ENCODE measurements at regions not wholly inside any gene's neighbourhood (a gene's known extent, or its start where the extent isn't known, plus 50 kb on each side); places are given as distances from the start of the nearest gene placed in this dataset.

GRCh38 chr19:28977826-28978225, 235.1 kb downstream of the UQCRFS1 start:
- no peak for DNase-seq (ENCODE audit: low spot score)

- no peak for DNase-seq (ENCODE audit: low spot score)
Observed at GRCh38 chr19:28972058-28972852, 240.7 kb downstream of the UQCRFS1 start.

DNA sequence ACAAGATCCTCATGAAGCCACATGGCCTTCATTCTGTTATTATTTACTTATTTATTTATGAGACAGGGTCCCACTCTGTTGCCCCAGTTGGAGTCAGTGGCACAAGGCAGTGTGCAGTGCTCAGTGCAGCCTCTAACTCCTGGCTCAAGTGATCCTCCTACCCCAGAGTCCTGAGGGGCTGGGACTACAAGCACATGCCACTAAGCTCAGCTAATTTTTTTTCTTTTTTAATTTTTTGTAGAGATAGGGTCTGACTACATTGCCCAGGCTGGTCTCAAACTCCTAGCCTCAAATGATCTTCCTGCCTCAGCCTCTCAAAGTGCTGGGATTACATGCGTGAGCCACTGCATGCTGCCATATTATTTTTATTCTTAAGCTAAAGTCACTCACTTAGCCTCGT, 241.4 kb downstream of the UQCRFS1 start:
- DNase-seq (ENCODE audit: low spot score): no peak

DNA sequence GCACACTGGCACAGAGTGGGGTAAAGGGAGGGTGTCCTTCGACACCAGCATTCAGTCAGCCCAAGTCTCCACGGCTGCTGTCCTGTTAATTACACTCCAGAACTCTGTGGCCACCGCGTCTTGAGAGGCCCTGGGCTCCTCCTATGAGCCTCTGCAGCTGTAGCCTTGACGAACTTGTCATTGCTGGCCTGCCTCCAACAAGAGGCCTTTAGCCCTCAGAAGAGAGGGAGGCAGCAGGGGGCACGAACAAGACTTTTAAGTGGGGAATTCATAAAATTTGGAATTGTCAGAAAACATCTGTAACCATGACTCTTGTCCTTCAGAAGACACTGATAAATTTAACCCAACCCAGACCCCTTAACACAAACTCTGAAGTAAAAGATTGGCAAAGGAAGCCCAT, 241.9 kb downstream of the UQCRFS1 start:
- DNase-seq (ENCODE audit: low spot score): no peak

DNA sequence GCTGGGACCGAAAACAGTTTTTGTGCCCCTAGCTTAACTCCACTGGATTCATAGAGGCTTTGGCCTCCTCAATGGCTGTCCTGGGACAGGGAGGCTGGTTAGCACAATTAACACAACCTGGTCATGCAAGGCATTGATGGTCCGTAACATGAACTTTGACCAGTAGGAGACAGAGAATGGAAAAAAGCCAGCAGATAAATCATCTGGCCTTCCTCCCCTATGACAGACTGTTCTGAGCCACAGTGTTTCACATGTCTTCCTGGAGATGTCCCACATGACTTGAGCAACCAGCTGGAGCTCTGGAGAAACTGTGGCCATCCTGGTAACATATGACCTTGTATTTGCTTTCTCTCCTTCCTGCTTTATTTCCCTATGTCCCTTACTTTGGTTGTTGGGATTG, 244.2 kb downstream of the UQCRFS1 start:
- DNase-seq (ENCODE audit: low spot score): no peak

- DNase-seq (ENCODE audit: low spot score): no peak
Observed at GRCh38 chr19:28966737-28967399, 246.1 kb downstream of the UQCRFS1 start.

- no peak for DNase-seq (ENCODE audit: low spot score)
Observed at GRCh38 chr19:28964500-28964899, 248.5 kb downstream of the UQCRFS1 start.

DNA sequence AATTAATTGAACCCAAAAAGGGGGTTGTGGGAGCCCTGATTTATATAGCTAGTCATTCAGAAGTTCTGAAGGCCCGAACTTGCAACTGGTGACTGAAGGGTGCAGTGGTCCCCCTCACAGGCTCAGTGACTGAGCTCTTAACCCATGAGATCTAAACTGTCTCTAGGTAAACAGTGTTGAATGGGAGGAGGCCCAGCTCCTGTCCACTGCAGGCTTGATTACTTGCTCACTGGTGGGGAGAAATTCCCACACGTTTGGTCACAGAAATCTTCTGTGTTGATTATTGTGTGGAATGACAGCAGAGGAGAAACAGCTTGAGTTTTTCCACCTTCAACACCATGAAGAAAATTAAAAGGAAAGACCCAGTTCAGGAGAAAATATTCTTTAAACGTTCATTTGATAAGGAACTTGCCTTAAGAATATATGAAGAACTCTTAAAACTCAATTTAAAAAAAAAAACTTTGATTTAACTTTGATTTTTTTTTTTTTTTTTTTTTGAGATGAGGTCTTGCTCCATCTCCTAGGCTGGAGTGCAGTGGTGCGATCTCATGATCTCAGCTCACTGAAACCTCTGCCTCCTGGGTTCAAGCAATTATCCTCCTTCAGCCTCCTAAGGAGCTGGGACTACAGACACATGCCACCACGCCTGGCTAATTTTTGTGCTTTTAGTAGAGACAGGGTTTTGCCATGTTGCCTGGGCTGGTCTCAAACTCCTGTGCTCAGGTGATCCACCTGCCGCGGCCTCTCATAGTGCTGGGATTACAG, 249.3 kb downstream of the UQCRFS1 start:
- no peak for DNase-seq (ENCODE audit: low spot score)

GRCh38 chr19:28961772-28962500, 251.0 kb downstream of the UQCRFS1 start:
- no peak for DNase-seq (ENCODE audit: low spot score)

DNA sequence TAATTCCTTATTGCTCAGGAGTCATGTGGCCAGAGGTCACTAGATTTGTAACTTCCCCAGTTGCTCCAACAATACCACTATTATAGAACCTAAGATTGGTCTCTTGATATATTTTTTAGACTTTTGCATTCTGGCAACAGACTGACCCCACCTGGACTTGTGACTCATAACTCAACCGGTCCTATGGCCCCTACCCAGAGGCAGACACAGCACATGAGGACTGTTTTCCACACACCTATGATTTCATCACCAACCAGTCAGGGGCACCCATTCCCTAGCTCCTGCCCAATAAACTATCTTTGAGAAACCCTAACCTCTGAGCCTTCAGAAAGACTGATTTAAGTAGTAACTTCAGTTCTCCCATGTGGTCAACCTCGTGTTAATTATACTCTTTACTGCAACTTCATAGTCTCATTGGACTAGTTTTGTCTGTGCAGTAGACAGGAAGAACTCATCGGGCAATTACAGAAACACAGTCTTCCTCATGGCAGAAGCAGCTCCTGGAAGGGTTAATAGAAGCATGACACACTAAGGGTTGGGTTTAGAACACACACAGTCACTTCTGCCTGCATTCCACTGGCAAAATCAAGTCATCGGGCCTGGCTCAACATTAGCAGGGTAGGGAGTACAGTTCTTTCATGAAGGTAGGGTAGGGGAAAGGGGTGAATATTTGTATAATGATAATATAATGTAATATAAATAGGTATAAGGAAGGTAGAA, 251.8 kb downstream of the UQCRFS1 start:
- no peak for DNase-seq (ENCODE audit: low spot score)

DNA sequence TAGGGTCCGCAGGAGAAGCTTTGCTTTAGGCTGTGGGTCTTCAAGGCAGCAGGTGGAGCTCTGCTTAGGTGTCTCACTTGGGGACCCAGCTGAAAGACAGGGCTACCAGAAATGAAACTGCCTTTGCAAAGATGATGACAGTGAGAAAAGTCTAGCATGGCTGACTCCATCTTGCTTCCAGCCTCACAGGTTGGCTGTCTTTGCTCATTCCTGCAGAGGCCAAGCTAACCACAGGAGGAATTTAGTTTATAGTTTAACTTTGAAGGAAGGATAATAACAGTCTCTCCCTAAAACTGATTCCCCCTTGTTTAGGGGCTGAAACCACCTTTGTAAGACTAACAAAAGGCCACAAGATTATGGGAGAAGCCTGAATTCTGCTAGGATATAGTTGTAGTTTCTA, 252.4 kb downstream of the UQCRFS1 start:
- DNase-seq (ENCODE audit: low spot score): no peak

DNA sequence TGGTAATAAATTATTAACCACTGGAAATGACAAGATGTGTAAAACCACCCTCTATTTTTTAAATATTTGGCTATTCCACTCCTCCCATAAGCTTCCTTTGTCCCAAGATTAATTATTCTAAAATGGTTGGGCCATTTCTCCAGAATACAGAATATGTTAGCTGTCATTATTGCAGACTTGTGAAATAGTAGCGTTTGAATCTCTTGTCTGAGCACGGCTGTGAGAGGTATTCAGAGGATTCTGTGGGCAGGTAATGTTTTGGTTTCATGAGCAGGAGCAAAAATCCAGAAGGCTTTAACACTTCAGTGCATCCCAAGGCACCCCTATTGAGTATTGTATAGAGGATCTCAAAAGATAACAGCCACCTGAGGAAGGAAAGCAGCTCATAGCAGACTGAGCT, 256.0 kb downstream of the UQCRFS1 start:
- DNase-seq (ENCODE audit: low spot score): no peak

GRCh38 chr19:28956421-28956820, 256.5 kb downstream of the UQCRFS1 start:
- DNase-seq (ENCODE audit: low spot score): no peak

GRCh38 chr19:28949535-28949934, 263.4 kb downstream of the UQCRFS1 start:
- no peak for DNase-seq (ENCODE audit: low spot score)

DNA sequence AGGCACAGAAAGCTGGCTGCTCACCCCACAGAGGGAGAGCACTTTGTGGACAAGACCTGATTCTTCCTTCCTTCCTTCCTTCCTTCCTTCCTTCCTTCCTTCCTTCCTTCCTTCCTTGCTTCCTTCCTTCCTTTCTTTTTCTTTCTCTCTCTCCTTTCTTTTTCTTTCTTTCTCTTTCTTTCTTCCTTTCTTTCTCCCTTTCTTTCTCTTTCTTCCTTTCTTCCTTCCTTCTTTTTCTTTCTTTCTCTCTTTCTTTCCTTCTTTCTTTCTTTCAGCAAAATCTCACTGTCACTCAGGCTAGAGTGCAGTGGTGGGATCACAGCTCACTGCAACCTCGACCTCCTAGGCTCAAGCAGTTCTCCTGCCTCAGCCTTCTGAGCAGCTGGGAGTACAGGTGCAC, 263.9 kb downstream of the UQCRFS1 start:
- no peak for DNase-seq (ENCODE audit: low spot score)

GRCh38 chr19:28948566-28948965, 264.4 kb downstream of the UQCRFS1 start:
- DNase-seq (ENCODE audit: low spot score): no peak

- no peak for DNase-seq (ENCODE audit: low spot score)
Observed at GRCh38 chr19:28948026-28948425, 264.9 kb downstream of the UQCRFS1 start.

DNA sequence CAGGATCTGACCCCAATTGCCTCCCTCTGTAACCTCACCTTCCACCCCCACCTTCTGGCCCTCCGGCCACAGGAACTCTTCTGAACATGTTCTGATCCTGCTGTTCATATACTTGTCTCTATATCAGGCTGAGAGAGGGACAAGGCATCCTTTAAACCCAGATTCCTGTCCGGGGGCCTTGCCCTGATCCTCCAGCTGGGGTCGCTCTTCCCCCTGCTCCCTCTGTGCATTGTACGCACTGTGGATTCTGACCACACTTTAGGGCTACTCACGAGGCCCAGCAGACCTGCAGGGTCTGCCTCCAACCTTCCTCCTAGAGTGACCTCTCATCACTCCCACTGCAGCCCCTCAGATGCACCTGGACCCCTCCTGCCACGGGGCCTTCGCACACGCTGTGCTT, 269.3 kb downstream of the UQCRFS1 start:
- no peak for DNase-seq (ENCODE audit: low spot score)

- no peak for DNase-seq (ENCODE audit: low spot score)
Observed at GRCh38 chr19:28941833-28942232, 271.1 kb downstream of the UQCRFS1 start.

DNA sequence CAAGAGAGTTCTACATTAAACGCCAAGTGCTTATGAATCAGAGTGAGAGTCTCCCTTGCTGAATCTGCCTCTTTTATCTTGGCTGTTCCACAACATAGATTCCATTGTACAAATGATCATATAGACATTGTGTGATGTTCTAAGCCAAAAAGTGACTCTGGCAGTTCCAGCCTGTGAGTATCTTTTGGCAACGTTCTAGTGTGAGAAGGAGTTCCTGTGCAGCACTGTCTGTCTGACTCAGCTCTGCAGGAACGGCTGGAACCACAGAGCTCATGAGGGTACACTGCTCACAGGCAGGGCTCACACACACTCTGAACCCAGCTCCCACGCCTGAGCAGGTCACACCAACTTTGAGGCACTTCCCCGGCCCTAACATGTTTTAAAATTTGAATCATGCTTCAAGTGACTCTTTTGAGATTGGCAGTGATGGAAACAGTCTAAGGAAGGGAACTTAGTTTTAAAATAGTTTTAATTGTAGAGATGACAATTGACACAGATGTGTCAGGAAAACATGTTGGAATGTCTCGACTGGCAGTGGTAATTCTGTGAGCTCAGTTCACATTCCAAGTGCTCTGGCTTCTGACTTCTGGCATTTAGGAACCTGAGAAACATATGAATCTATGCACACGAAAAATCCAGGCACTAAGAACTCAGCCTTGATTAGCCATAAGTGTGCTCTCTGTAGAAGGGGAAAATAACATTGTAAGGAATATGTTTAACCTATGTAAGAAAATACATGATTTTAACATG, 272.0 kb downstream of the UQCRFS1 start:
- no peak for DNase-seq (ENCODE audit: low spot score)

- DNase-seq (ENCODE audit: low spot score): no peak
Observed at GRCh38 chr19:28939236-28939635, 273.7 kb downstream of the UQCRFS1 start.
